ENCODE measurements at regions not wholly inside any gene's neighbourhood (a gene's known extent, or its start where the extent isn't known, plus 50 kb on each side); places are given as distances from the start of the nearest gene placed in this dataset.

DNA sequence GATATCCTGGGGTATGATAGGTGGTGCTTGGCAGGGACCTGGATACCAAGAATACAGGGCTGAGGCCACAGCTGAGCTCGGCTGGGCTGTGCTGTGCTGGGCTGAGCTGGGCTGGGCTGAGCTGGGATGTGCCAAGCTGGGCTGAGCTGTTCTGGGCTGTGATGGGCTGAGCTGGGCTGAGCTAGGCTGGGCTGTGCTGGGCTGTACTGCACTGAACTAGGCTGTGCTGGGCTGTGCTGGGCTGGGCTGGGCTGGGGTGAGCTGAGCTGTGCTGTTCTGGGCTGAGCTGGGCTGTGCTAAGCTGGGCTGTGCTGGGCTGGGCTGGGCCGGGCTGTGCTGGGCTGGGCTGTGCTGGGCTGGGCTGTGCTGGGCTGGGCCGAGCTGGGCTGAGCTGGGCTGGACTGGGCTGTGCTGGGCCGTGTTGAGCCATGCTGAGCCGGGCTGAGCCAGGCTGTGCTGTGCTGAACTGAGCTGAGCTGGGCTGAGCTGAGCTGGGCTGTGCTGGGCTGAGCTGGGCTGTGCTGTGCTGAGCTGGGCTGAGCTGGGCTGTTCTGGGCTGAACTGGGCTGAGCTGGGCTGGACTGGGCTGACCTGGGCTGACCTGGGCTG, 94.7 kb upstream of the ACTRT2 start:
- no peak overlapping the region for H3K14ac ChIP-seq (replicated peaks; ENCODE audit: low read depth, low read length)
- in situ Hi-C loops (cut with MboI; ENCODE audit: low sequenced_read_pairs): no loop called here
- DNase-seq: no peak
- no peak overlapping the region for H3K27ac ChIP-seq (ENCODE audit: insufficient read depth, low read length)
- H3K36me3 ChIP-seq (ENCODE audit: control insufficient read depth, insufficient read depth, low read length): no peaks in the 10 kb centered on the region
- no peaks in the 10 kb centered on the region for H3K79me1 ChIP-seq (ENCODE audit: low read depth in 1 of 2, low read length in 2 of 2)
- POLR2A ChIA-PET (ENCODE audit: unreplicated experiment): no interaction called here
- no peak for ATAC-seq (ENCODE audit: low read depth)
- H3K23ac ChIP-seq (ENCODE audit: low read depth, low read length): no peak overlapping the region
- TF ChIP-seq POLR2A (IDR thresholded peaks at IDR 0.05; ENCODE audit: low read depth, low read length) (no peak), MAZ (IDR thresholded peaks at IDR 0.05; ENCODE audit: borderline replicate concordance, low read depth, low read length) (no peak), RAD21 (IDR thresholded peaks at IDR 0.05; ENCODE audit: low read length) (no peak), BHLHE40 (IDR thresholded peaks at IDR 0.05; ENCODE audit: low read depth, low read length) (no peak)
- dilution Hi-C loops (cut with HindIII; ENCODE audit: low sequenced_read_pairs, unreplicated experiment): no loop called here
- H2BK20ac ChIP-seq (ENCODE audit: low read depth, low read length): no peak overlapping the region
- no peak overlapping the region for H2BK15ac ChIP-seq (ENCODE audit: low read depth, low read length)
- H2AK5ac ChIP-seq (ENCODE audit: low read depth, low read length): no peak overlapping the region
- H3K56ac ChIP-seq (ENCODE audit: extremely low read depth, insufficient read depth, low read length): no peak overlapping the region
- CTCF ChIA-PET: no interaction called here
- no peaks in the 10 kb centered on the region for H3K27me3 ChIP-seq (ENCODE audit: control insufficient read depth, insufficient read depth, low read length)
- no peak overlapping the region for H4K91ac ChIP-seq (ENCODE audit: insufficient read depth, low read depth, low read length)
- H4K5ac ChIP-seq (ENCODE audit: low read depth, low read length): no peak overlapping the region
- H3K4me1 ChIP-seq (ENCODE audit: control insufficient read depth, insufficient read depth, low read length): no peaks in the 10 kb centered on the region
- H3K4me3 ChIP-seq (ENCODE audit: insufficient read depth, low read depth, low read length): no peak overlapping the region
- H3K9me1 ChIP-seq (ENCODE audit: insufficient read depth, low read length): no peaks in the 10 kb centered on the region
- intact Hi-C loops (cut with micrococcal nuclease): no loop called here
- H3K9me3 ChIP-seq (ENCODE audit: control insufficient read depth, insufficient read depth, low read length): peaks cover 73% of the 10 kb centered on the region
- H3K4ac ChIP-seq (ENCODE audit: low read depth, low read length): no peak overlapping the region
- no peak overlapping the region for H3K9ac ChIP-seq (ENCODE audit: low read depth, low read length)
- no peak overlapping the region for H2AK9ac ChIP-seq (replicated peaks; ENCODE audit: low read depth, low read length, poor library complexity)
- no peak overlapping the region for H2AFZ ChIP-seq (replicated peaks; ENCODE audit: low read length, poor library complexity)
- 59% methylated on average over 2 of the region's 5 CpGs; no CpG with 5 or more reads in 1 of the 2 experiments for WGBS, 2 experiments (ENCODE audit: extremely low coverage in 2 of 2, insufficient read length in 1 of 2)
- BruUV-seq (replicated peaks): no TSS peak
- no peaks in the 10 kb centered on the region for H4K20me1 ChIP-seq (ENCODE audit: insufficient read depth, low read length)
- H4K8ac ChIP-seq (ENCODE audit: low read depth in 2 of 2, low read length in 2 of 2): no peak overlapping the region
- no peak overlapping the region for H3K4me2 ChIP-seq (ENCODE audit: low read depth, low read length)
- H2BK120ac ChIP-seq (ENCODE audit: low read depth, low read length): no peak overlapping the region
- H3K18ac ChIP-seq (ENCODE audit: low read depth, low read length): no peak overlapping the region
- H2BK5ac ChIP-seq (ENCODE audit: low read depth, low read length, poor library complexity, severe bottlenecking): no peak overlapping the region

Measured in IMR-90 (cell line).